8988T (cell line): ENCODE measurements at regions not wholly inside any gene's neighbourhood (a gene's known extent, or its start where the extent isn't known, plus 50 kb on each side); places are given as distances from the start of the nearest gene placed in this dataset.
"Not testable (repeated sequence)": the region's sequence is repeated elsewhere in the genome, so short reads cannot be mapped to it uniquely, and the experiment has no call there.

ENCODE experiments used
- DNase-seq: peaks from one replicate; pipeline ENCODE4 v3.0.0; 2011

- no peak for DNase-seq
Observed at GRCh38 chr3:102936511-102937045, 501.8 kb downstream of the ZPLD1 start.

- DNase-seq, result no peak
Observed at GRCh38 chr3:102941786-102942185, 507.0 kb downstream of the ZPLD1 start.

GRCh38 chr3:102946445-102946844 lies 511.6 kb downstream of the ZPLD1 start:
- not testable (repeated sequence) for DNase-seq

- DNase-seq, result no peak
Observed at GRCh38 chr3:102972350-102972749, 537.5 kb downstream of the ZPLD1 start.

DNA sequence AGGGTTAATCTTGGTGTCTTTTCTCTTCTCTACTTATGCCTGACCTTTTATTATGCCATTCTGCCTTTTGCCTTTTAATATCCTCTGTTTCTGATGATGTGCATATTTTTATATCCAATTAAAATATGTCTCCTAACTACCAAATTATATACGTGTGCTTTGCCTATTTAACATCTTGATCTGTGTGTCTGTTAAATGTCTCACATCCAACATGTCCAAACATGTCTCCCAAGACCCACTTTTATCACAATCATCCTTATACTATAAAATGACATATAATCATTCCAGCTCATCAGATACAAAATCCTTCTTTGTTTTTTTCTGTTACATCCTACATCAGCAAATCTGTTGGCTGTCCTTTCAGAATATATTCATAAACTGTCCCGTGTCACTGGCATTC lies 539.5 kb downstream of the ZPLD1 start:
- no peak for DNase-seq

DNA sequence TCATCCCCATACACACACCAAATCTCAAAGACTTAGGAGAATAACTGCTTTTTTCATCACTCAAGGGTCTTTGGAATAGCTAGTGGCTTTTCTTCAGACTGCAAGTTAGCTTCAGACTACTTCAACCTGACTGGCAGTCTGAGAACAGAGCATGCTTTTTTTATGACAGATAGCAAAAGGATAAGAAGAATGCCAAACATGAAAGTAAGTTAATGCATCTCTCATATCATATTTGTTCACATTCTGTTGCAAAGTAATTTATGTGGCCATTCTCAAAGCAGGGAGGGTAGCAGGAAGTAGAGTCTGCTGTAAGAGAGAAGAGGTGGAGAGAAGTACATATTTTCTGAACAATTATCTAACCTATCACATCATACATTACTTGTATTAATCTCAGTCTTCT lies 544.4 kb downstream of the ZPLD1 start:
- no peak for DNase-seq

DNA sequence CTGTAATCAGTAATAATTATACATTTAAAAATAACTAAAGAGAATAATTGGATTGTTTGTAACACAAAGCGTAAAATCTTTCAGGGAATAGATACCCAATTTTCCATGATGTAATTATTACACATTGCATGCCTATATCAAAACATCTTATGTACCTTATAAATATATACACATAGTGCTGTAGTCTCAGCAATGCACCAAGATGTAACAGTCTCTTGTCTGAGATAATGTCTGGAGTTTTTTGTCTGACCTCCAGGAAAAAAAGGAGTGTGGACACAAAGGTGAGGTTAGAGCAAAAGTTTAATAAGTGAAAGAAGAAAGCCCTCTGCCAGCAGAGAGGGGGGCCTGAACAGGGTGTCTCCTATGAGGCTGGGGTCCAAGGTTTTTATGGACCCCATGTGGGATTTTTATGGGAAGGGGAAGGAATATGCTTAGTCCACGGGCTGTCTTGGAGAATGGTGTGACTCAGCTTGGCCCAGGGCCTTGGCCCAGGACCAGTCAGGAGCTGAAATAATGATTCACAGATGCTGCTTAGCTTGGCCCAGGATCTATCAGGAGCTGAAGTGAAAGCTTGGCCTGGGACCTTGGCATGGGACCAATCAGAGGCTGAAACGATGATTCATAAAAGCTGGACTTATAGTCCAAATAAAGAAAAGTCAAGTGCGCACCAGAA lies 545.0 kb downstream of the ZPLD1 start:
- no peak for DNase-seq

GRCh38 chr3:102980355-102980696 lies 545.5 kb downstream of the ZPLD1 start:
- no peak for DNase-seq

GRCh38 chr3:103002425-103003176 lies 567.8 kb downstream of the ZPLD1 start:
- DNase-seq, result no peak

DNA sequence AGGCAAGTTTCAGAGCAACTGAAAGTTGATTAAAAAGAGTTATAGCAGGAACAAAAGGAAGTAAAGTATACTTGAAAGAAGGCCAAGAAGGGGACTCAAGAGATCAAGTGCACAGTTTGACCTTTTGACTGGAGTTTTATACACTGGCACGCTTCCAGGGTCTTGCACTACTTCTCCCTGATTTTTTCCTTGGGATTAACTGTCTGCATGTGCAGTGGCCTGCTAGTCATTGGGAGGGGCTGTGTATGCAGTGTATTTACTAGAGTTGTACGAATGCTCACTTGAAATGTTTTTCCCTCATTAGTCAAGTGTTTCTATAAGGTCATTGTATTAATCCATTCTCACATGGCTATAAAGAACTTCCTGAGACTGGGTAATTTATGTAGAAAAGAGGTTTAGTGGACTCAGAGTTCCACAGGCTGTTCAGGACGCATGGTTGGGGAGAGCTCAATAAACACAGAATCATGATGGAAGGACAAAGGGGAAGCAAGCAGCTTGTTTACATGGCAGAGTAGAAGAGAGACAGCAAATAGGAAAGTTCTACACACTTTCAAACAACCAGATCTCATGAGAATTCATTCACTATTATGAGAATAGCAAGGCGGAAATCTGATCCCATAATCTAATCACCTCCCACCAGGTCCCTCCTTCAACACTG lies 571.8 kb downstream of the ZPLD1 start:
- DNase-seq, result no peak

DNA sequence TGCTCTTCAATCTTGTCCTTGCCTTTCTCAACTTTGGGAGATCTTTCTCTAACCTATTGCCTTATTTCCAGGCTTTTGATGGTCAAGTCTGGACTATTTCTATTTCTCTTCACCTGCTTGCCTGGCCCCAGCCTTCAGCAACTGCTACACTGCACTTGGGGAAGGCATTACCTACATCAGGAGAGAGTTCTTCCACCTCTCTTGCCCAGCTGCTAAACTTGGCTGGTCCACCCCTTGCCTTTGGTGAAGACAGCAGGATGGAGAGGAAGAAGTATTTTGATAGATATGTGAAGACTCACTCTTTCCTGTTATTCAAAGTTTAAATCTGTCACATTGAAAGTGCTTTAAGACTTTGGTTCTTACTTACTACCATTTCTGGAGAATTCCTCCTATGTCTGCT lies 574.8 kb downstream of the ZPLD1 start:
- no peak for DNase-seq

GRCh38 chr3:103025880-103026279 lies 591.1 kb downstream of the ZPLD1 start:
- DNase-seq, result no peak

DNA sequence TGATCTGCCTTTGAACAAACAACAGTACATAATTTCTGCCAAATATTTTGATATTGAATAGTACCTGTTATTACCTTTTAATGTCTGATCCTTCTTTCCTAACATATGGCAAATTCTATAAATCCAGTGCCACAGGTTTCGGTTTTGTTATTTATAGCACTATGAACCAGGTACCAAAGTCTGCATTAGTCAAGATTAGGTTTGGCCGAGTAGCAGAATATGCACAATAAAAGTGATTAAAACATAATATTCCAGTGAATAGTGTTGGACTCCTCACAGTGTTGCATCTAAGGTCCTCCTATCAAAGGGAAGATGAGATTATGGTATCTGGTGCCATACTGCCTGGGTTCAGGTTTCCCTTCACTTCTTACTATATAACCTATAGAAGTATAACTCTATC lies 599.0 kb downstream of the ZPLD1 start:
- DNase-seq, result no peak

DNA sequence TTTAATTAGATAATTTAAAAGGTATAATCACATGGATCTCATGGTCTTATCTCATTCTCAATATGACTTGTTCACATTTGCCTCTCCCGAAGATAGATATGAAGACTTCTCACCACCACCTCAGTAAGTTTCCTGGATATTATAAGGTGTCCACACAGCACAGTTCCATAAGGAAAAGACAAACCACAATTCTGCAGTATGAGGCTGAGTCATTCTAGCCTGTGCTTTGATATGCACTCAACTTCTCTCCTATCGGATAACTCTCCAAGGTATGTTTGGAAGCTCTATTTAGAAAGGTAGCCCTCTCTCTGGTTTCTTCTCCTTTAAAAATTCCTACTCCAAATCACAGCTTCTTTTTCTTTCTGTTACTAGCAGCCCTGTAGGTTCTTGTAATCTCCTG lies 612.8 kb downstream of the ZPLD1 start:
- DNase-seq, result no peak

DNA sequence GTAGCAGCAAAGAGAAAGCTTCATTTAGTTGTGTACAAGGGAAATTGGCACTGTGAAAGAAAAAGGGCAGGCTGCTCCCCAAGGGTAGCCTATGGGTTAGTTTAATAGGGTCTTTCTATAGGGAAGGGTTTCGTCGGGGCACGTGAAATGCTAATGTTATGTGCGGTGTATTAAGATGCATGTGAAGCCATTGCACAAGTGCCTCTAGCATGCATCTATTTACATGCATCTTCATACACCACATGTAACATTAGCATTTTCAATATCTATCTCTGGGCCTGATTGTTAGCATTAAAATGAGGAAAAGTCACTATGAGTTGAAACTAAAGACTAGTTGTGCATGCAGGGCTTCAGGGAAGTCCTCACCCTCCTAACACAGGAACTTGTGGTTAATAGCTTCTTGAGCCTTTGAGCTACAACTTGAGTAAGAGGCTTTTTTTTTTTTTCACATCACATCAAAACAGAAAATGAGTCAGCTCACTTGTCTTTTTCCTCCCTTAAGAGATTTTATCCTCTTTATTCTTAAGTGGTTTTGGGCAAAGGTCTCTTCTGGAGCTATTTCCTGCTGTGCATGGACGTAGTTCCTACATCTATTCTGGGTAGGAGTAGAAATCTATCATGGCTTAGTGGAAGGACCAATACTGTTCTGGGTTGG lies 613.4 kb downstream of the ZPLD1 start:
- DNase-seq, result no peak

GRCh38 chr3:103052236-103052830 lies 617.5 kb downstream of the ZPLD1 start:
- DNase-seq, result no peak

- no peak for DNase-seq
Observed at GRCh38 chr3:103055021-103055520, 620.3 kb downstream of the ZPLD1 start.

DNA sequence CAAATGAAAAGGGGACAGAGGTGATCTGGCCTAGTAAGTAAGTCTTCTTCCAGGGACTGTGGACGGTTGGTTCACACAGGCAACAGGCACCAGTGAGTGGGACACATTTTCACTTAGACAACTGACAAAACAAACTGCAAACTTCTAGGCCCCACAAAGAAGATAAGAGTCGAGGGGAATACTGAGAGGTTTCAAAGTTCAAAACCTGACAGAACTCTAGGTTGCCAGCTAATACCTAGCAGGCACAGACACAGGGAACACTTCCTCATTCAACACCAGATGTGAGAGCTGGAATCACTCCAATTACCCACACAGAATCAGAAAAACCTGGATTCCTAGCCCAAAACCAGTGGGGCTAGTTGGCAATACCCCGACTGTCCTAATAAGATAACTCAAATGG lies 621.7 kb downstream of the ZPLD1 start:
- DNase-seq, result no peak

- no peak for DNase-seq
Observed at GRCh38 chr3:103057003-103057402, 622.2 kb downstream of the ZPLD1 start.

- no peak for DNase-seq
Observed at GRCh38 chr3:103057487-103057886, 622.7 kb downstream of the ZPLD1 start.

GRCh38 chr3:103059432-103059831 lies 624.6 kb downstream of the ZPLD1 start:
- no peak for DNase-seq

DNA sequence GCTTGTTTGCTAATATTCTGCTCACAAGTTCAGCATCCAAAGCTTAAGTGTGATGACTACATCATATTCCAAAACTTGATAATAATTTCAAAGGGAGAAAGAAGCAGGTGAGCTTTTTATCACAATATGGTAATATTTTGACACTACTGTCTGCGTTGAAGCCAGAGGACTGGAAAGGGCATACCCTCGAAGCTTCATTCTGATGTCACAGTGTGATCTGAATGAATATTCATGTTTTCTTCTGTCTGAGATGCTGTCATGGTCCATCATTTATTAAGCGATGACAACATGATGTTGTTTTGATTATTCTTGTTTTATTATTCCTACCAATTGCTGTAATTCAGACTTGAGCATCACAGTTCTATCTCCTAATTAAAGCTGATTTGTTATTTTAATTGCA lies 625.4 kb downstream of the ZPLD1 start:
- DNase-seq, result no peak

DNA sequence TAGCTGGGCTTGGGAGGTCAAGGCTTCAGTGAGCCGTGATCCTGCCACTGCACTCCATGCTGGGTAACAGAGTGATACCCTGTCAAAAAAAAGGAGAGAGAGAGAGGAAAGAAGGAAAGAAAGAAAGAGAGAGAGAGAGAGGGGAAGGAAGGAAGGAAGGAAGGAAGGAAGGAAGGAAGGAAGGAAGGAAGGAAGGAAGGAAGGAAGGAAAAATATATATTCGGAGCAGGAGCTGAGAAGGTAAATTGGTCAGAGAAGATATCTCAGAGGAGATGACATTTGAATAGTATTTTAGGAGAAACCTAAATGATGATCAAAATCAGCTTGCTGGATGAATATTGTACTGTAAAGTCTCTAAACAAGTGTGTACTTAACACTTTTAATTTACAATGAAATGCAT lies 633.1 kb downstream of the ZPLD1 start:
- no peak for DNase-seq
